ENCODE measurements at regions not wholly inside any gene's neighbourhood (a gene's known extent, or its start where the extent isn't known, plus 50 kb on each side); places are given as distances from the start of the nearest gene placed in this dataset.

GRCh38 chr12:74890237-74890599, 319.4 kb downstream of the KCNC2 start:
- Histone ChIP-seq H2BK5ac (ENCODE audit: low read length) (no peak overlapping the region), H3K27me3 (ENCODE audit: control insufficient read depth in 3 of 3, insufficient read depth in 3 of 3, low read depth in 1 of 3, low read length in 3 of 3) (no peaks in the 10 kb centered on the region), H3K4me3 (ENCODE audit: low read length in 2 of 2) (no peak overlapping the region), H3K27ac (replicated peaks; ENCODE audit: low read length) (no peak overlapping the region), H2BK12ac (ENCODE audit: low read length) (no peak overlapping the region), H3K36me3 (replicated peaks in 1 of 2; ENCODE audit: control insufficient read depth in 2 of 2, insufficient read depth in 2 of 2, low read length in 2 of 2) (no peaks in the 10 kb centered on the region), H2BK15ac (ENCODE audit: low read length) (no peak overlapping the region), H3K23ac (ENCODE audit: low read depth, low read length, poor library complexity) (no peak overlapping the region), H3K79me1 (ENCODE audit: low read depth, low read length) (no peaks in the 10 kb centered on the region), H3K9me3 (replicated peaks in 1 of 2; ENCODE audit: control insufficient read depth in 2 of 2, insufficient read depth in 1 of 2, low read depth in 1 of 2, low read length in 2 of 2) (peaks cover 0 to 12% of the 10 kb centered on the region in 2 donors), H2AK5ac (ENCODE audit: low read depth, low read length) (no peak overlapping the region), H3K18ac (ENCODE audit: low read length) (no peak overlapping the region), H3K4me2 (ENCODE audit: insufficient read depth, low read length, poor library complexity, severe bottlenecking) (no peak overlapping the region), H3K14ac (ENCODE audit: low read length) (no peak overlapping the region), H4K8ac (ENCODE audit: low read depth, low read length) (no peak overlapping the region), H3K9ac (ENCODE audit: low read depth, low read length, poor library complexity) (no peak overlapping the region), H4K91ac (ENCODE audit: low read depth, low read length, poor library complexity) (no peak overlapping the region), H3K4ac (ENCODE audit: low read length) (no peak overlapping the region), H2BK120ac (ENCODE audit: low read depth, low read length) (no peak overlapping the region), H3K4me1 (ENCODE audit: control insufficient read depth in 2 of 2, insufficient read depth in 1 of 2, low read depth in 1 of 2, low read length in 2 of 2) (peaks cover 0 to 11% of the 10 kb centered on the region in 2 donors), H2AFZ (ENCODE audit: low read length) (peak overlapping the region; percentile 72)
- no peak for DNase-seq (ENCODE audit: low spot score)
- no CpG with 5 or more reads among the region's 4 CpGs for WGBS, 2 donors (ENCODE audit: extremely low coverage in 2 of 2, insufficient read length in 2 of 2, insufficient replicate concordance in 1 of 2)

DNA sequence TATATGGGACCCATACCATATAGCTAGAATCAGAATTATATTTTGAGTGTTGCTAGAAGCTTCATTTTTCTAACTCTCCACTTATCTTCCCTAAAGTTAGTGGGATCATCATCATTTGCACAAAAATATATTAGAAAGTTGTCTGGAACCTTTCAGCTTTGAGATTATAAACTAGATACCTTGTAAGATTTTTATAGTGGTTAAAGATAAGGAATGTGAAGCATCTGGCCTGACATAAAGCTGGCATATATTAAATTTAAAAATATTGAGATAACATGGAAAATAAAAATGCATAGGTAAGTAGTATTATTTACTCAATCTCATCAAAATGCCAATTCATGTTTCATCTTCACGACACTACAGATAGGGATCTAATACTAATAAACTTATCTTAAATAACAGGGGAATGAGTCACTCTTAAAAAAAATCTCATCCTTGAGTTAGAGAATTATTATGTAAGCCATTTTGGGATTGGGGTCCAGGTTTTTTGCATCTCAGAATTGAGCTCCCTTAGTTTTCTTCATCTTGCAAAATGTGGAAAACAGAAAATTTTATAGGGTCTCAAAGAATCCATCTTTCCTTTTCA, 318.5 kb downstream of the KCNC2 start:
- DNase-seq (ENCODE audit: low spot score), result no peak
- no peak overlapping the region for H2AK5ac ChIP-seq (ENCODE audit: low read depth, low read length)
- no peak overlapping the region for H3K9ac ChIP-seq (ENCODE audit: low read depth, low read length, poor library complexity)
- no peak overlapping the region for H2BK120ac ChIP-seq (ENCODE audit: low read depth, low read length)
- no peak overlapping the region for H2BK5ac ChIP-seq (ENCODE audit: low read length)
- no peak overlapping the region for H3K27ac ChIP-seq (replicated peaks; ENCODE audit: low read length)
- WGBS, 2 donors (ENCODE audit: extremely low coverage in 2 of 2, insufficient read length in 2 of 2, insufficient replicate concordance in 1 of 2), result no CpG with 5 or more reads among the region's 1 CpG
- no peaks in the 10 kb centered on the region for H3K36me3 ChIP-seq (replicated peaks in 1 of 2; ENCODE audit: control insufficient read depth in 2 of 2, insufficient read depth in 2 of 2, low read length in 2 of 2)
- H2AFZ ChIP-seq (ENCODE audit: low read length), result no peak overlapping the region
- H2BK15ac ChIP-seq (ENCODE audit: low read length), result no peak overlapping the region
- H3K4me3 ChIP-seq (ENCODE audit: low read length in 2 of 2), result no peak overlapping the region
- H3K79me1 ChIP-seq (ENCODE audit: low read depth, low read length), result no peaks in the 10 kb centered on the region
- H3K18ac ChIP-seq (ENCODE audit: low read length), result no peak overlapping the region
- no peak overlapping the region for H3K4me2 ChIP-seq (ENCODE audit: insufficient read depth, low read length, poor library complexity, severe bottlenecking)
- H2BK12ac ChIP-seq (ENCODE audit: low read length), result no peak overlapping the region
- H3K4ac ChIP-seq (ENCODE audit: low read length), result no peak overlapping the region
- H3K23ac ChIP-seq (ENCODE audit: low read depth, low read length, poor library complexity), result no peak overlapping the region
- no peaks in the 10 kb centered on the region for H3K27me3 ChIP-seq (ENCODE audit: control insufficient read depth in 3 of 3, insufficient read depth in 3 of 3, low read depth in 1 of 3, low read length in 3 of 3)
- no peak overlapping the region for H4K8ac ChIP-seq (ENCODE audit: low read depth, low read length)
- H3K14ac ChIP-seq (ENCODE audit: low read length), result no peak overlapping the region
- peaks cover 0 to 12% of the 10 kb centered on the region in 2 donors for H3K9me3 ChIP-seq (replicated peaks in 1 of 2; ENCODE audit: control insufficient read depth in 2 of 2, insufficient read depth in 1 of 2, low read depth in 1 of 2, low read length in 2 of 2)
- H4K91ac ChIP-seq (ENCODE audit: low read depth, low read length, poor library complexity), result no peak overlapping the region
- peaks cover 0 to 11% of the 10 kb centered on the region in 2 donors for H3K4me1 ChIP-seq (ENCODE audit: control insufficient read depth in 2 of 2, insufficient read depth in 1 of 2, low read depth in 1 of 2, low read length in 2 of 2)

DNA sequence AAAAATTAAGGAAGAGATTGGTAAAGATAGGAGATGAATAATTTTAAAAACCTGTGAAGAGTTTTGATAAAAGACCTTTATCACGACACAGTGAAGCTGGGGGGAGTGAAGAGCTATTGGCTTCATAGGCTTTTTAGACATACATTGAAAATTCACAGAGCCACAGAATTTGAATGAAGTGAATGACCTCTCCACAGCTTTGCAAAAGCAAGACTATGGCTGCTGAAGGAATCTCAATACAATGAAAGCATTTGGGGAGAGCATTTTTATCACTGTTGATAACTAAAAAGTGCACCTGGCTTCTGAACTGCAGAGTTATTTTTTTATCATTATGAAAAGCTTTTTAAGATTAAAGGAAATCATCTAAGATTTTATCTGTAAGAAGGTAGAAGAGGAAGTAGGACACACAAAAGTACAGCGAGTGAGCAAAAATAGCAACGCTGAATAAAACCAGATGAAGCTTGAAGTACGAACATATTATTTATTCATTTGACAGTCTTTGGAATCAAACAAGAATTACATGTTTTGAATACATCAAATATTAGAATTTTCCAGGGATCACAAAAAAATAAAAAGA, 317.5 kb downstream of the KCNC2 start:
- WGBS, 2 donors (ENCODE audit: extremely low coverage in 2 of 2, insufficient read length in 2 of 2, insufficient replicate concordance in 1 of 2), result no CpG with 5 or more reads among the region's 4 CpGs
- H3K36me3 ChIP-seq (replicated peaks in 1 of 2; ENCODE audit: control insufficient read depth in 2 of 2, insufficient read depth in 2 of 2, low read length in 2 of 2), result no peaks in the 10 kb centered on the region
- H3K23ac ChIP-seq (ENCODE audit: low read depth, low read length, poor library complexity), result no peak overlapping the region
- H4K91ac ChIP-seq (ENCODE audit: low read depth, low read length, poor library complexity), result no peak overlapping the region
- no peaks in the 10 kb centered on the region for H3K27me3 ChIP-seq (ENCODE audit: control insufficient read depth in 3 of 3, insufficient read depth in 3 of 3, low read depth in 1 of 3, low read length in 3 of 3)
- peak overlapping the region; percentile 52 for H2AFZ ChIP-seq (ENCODE audit: low read length)
- H3K18ac ChIP-seq (ENCODE audit: low read length), result no peak overlapping the region
- H4K8ac ChIP-seq (ENCODE audit: low read depth, low read length), result no peak overlapping the region
- no peak overlapping the region for H2AK5ac ChIP-seq (ENCODE audit: low read depth, low read length)
- H3K79me1 ChIP-seq (ENCODE audit: low read depth, low read length), result no peaks in the 10 kb centered on the region
- H2BK5ac ChIP-seq (ENCODE audit: low read length), result no peak overlapping the region
- peaks cover 0 to 11% of the 10 kb centered on the region in 2 donors for H3K4me1 ChIP-seq (ENCODE audit: control insufficient read depth in 2 of 2, insufficient read depth in 1 of 2, low read depth in 1 of 2, low read length in 2 of 2)
- H2BK120ac ChIP-seq (ENCODE audit: low read depth, low read length), result no peak overlapping the region
- no peak overlapping the region for H3K4me2 ChIP-seq (ENCODE audit: insufficient read depth, low read length, poor library complexity, severe bottlenecking)
- no peak overlapping the region for H3K14ac ChIP-seq (ENCODE audit: low read length)
- H3K4me3 ChIP-seq (ENCODE audit: low read length in 2 of 2), result no peak overlapping the region
- H3K27ac ChIP-seq (replicated peaks; ENCODE audit: low read length), result no peak overlapping the region
- no peak for DNase-seq (ENCODE audit: low spot score)
- no peak overlapping the region for H3K9ac ChIP-seq (ENCODE audit: low read depth, low read length, poor library complexity)
- H3K4ac ChIP-seq (ENCODE audit: low read length), result no peak overlapping the region
- H3K9me3 ChIP-seq (replicated peaks in 1 of 2; ENCODE audit: control insufficient read depth in 2 of 2, insufficient read depth in 1 of 2, low read depth in 1 of 2, low read length in 2 of 2), result peaks cover 0 to 12% of the 10 kb centered on the region in 2 donors
- H2BK12ac ChIP-seq (ENCODE audit: low read length), result no peak overlapping the region
- H2BK15ac ChIP-seq (ENCODE audit: low read length), result no peak overlapping the region

GRCh38 chr12:74896186-74896585, 313.5 kb downstream of the KCNC2 start:
- H3K14ac ChIP-seq (ENCODE audit: low read length), result no peak overlapping the region
- no peak overlapping the region for H3K27ac ChIP-seq (replicated peaks; ENCODE audit: low read length)
- no peak overlapping the region for H4K8ac ChIP-seq (ENCODE audit: low read depth, low read length)
- H2BK12ac ChIP-seq (ENCODE audit: low read length), result no peak overlapping the region
- H3K9ac ChIP-seq (ENCODE audit: low read depth, low read length, poor library complexity), result no peak overlapping the region
- no peak overlapping the region for H2BK5ac ChIP-seq (ENCODE audit: low read length)
- no peak overlapping the region for H2AK5ac ChIP-seq (ENCODE audit: low read depth, low read length)
- H3K23ac ChIP-seq (ENCODE audit: low read depth, low read length, poor library complexity), result no peak overlapping the region
- no peak overlapping the region for H3K4ac ChIP-seq (ENCODE audit: low read length)
- H3K36me3 ChIP-seq (replicated peaks in 1 of 2; ENCODE audit: control insufficient read depth in 2 of 2, insufficient read depth in 2 of 2, low read length in 2 of 2), result no peaks in the 10 kb centered on the region
- no CpG with 5 or more reads among the region's 1 CpG for WGBS, 2 donors (ENCODE audit: extremely low coverage in 2 of 2, insufficient read length in 2 of 2, insufficient replicate concordance in 1 of 2)
- no peaks in the 10 kb centered on the region for H3K79me1 ChIP-seq (ENCODE audit: low read depth, low read length)
- H2BK120ac ChIP-seq (ENCODE audit: low read depth, low read length), result no peak overlapping the region
- no peak overlapping the region for H3K4me3 ChIP-seq (ENCODE audit: low read length in 2 of 2)
- no peak overlapping the region for H2AFZ ChIP-seq (ENCODE audit: low read length)
- H3K9me3 ChIP-seq (replicated peaks in 1 of 2; ENCODE audit: control insufficient read depth in 2 of 2, insufficient read depth in 1 of 2, low read depth in 1 of 2, low read length in 2 of 2), result peaks cover 0 to 4% of the 10 kb centered on the region in 2 donors
- no peak overlapping the region for H2BK15ac ChIP-seq (ENCODE audit: low read length)
- H3K4me1 ChIP-seq (ENCODE audit: control insufficient read depth in 2 of 2, insufficient read depth in 1 of 2, low read depth in 1 of 2, low read length in 2 of 2), result peaks cover 0 to 22% of the 10 kb centered on the region in 2 donors
- no peak overlapping the region for H3K18ac ChIP-seq (ENCODE audit: low read length)
- no peak overlapping the region for H3K4me2 ChIP-seq (ENCODE audit: insufficient read depth, low read length, poor library complexity, severe bottlenecking)
- no peak for DNase-seq (ENCODE audit: low spot score)
- no peaks in the 10 kb centered on the region for H3K27me3 ChIP-seq (ENCODE audit: control insufficient read depth in 3 of 3, insufficient read depth in 3 of 3, low read depth in 1 of 3, low read length in 3 of 3)
- H4K91ac ChIP-seq (ENCODE audit: low read depth, low read length, poor library complexity), result no peak overlapping the region
